ENCODE measurements at regions not wholly inside any gene's neighbourhood (a gene's known extent, or its start where the extent isn't known, plus 50 kb on each side); places are given as distances from the start of the nearest gene placed in this dataset.

- no peak overlapping the region for H3K4me3 Mint-ChIP-seq
- peaks cover 26 to 32% of the 10 kb centered on the region in 2 experiments for H3K9me3 Mint-ChIP-seq
- no peak overlapping the region for H4K91ac ChIP-seq (ENCODE audit: insufficient read length, low read depth, low read length)
- no peak overlapping the region for H3K23ac ChIP-seq (ENCODE audit: insufficient read length, low read depth, low read length)
- no peaks in the 10 kb centered on the region for H3K79me2 ChIP-seq (ENCODE audit: insufficient read depth, low read length)
- no peak overlapping the region for H3K27ac ChIP-seq (ENCODE audit: insufficient read length, low read depth, low read length)
- H3K36me3 Mint-ChIP-seq (ENCODE audit: insufficient read depth in 1 of 3, low read depth in 3 of 3), result peaks cover 25 to 30% (median 25%) of the 10 kb centered on the region in 3 experiments
- H3K9me3 ChIP-seq (ENCODE audit: control insufficient read depth, low read depth, low read length), result peaks cover 15% of the 10 kb centered on the region
- peaks cover 24 to 26% of the 10 kb centered on the region in 2 experiments for H3K4me1 Mint-ChIP-seq
- no peak overlapping the region for H2AFZ ChIP-seq (ENCODE audit: low read length)
- WGBS (ENCODE audit: extremely low coverage, insufficient read length, low lambda C conversion rate), result no CpG with 5 or more reads among the region's 7 CpGs
- H3K14ac ChIP-seq (ENCODE audit: insufficient read depth, low read length), result no peak overlapping the region
- DNase-seq, result no peak
- H2BK12ac ChIP-seq (ENCODE audit: insufficient read length, low read depth, low read length), result no peak overlapping the region
- no peaks in the 10 kb centered on the region for H3K79me1 ChIP-seq (ENCODE audit: insufficient read depth, low read depth, low read length, poor library complexity, severe bottlenecking)
- H3K4ac ChIP-seq (ENCODE audit: low read depth, low read length), result no peak overlapping the region
- no peak overlapping the region for H2BK20ac ChIP-seq (ENCODE audit: low read depth, low read length, poor library complexity, severe bottlenecking)
- 0 out of 2 replicates have a peak, but pooled peaks cover 1% of the 10 kb centered on the region for H3K27me3 Mint-ChIP-seq (ENCODE audit: low read depth)
- H3K27ac Mint-ChIP-seq, result no peak overlapping the region
- H3K27me3 ChIP-seq (ENCODE audit: insufficient read depth, low read length), result no peaks in the 10 kb centered on the region
- H3K4me2 ChIP-seq (ENCODE audit: insufficient read depth, insufficient read length, low read length), result no peak overlapping the region
- peaks cover 4% of the 10 kb centered on the region; the same call in 1 of the 2 replicates for H3K4me1 ChIP-seq (ENCODE audit: insufficient read depth, low read length)
- H4K8ac ChIP-seq (replicated peaks; ENCODE audit: insufficient read length, low read depth, low read length), result no peak overlapping the region
- no peak overlapping the region for H2AK5ac ChIP-seq (ENCODE audit: insufficient read length, low read length)
- H4K20me1 ChIP-seq (ENCODE audit: control insufficient read depth, insufficient read depth, insufficient read length), result no peaks in the 10 kb centered on the region
- no peak overlapping the region for H3T11ph ChIP-seq (ENCODE audit: low read length)
- TF ChIP-seq CTCF (conservative IDR thresholded peaks at IDR 0.05), result no peak
- no peak overlapping the region for H2BK120ac ChIP-seq (ENCODE audit: low read depth, low read length, poor library complexity, severe bottlenecking)
- no peak overlapping the region for H2BK5ac ChIP-seq (ENCODE audit: insufficient read length, low read length)
- no peak overlapping the region for H3K9ac ChIP-seq (ENCODE audit: extremely low read depth, insufficient read length, low read length)
- H3K18ac ChIP-seq (ENCODE audit: insufficient read length, low read depth, low read length), result no peak overlapping the region
- H3K56ac ChIP-seq (ENCODE audit: insufficient read length, low read depth, low read length), result no peak overlapping the region
- no peaks in the 10 kb centered on the region for H3K23me2 ChIP-seq (ENCODE audit: insufficient read length, low read depth, low read length, poor library complexity, severe bottlenecking)
- no peak overlapping the region for H4K5ac ChIP-seq (ENCODE audit: insufficient read length, low read depth, low read length)
- H2BK15ac ChIP-seq (ENCODE audit: low read depth, low read length), result no peak overlapping the region
Measured at GRCh38 chr5:162637481-162637880, 569.9 kb downstream of the GABRG2 start.
